Astrocyte of the cerebellum (primary cell): ENCODE measurements at regions not wholly inside any gene's neighbourhood (a gene's known extent, or its start where the extent isn't known, plus 50 kb on each side); places are given as distances from the start of the nearest gene placed in this dataset.

Source experiments
- DNase-seq: peaks from one replicate; pipeline ENCODE4 v3.0.0-alpha.2; 2011; ENCODE audit warnings: low read depth
- H3K4me3 ChIP-seq: 2 replicates; pipeline ENCODE4 v1.5.1; 2011; ENCODE audit warnings: mild to moderate bottlenecking, low read depth, low read length, moderate library complexity
- in situ Hi-C: cut with HindIII; loops from 2 replicates; pipeline ENCODE4 v1.10.0; 2017; ENCODE audit warnings: low sequenced_read_pairs
- TF ChIP-seq, protein P1 (sequence below): IDR thresholded peaks from 2 replicates; pipeline ENCODE4 v1.5.1; 2012; ENCODE audit warnings: low read length, low read depth, moderate library complexity, mild to moderate bottlenecking; ENCODE audit errors: missing control alignments

- TF ChIP-seq, protein P1, sequence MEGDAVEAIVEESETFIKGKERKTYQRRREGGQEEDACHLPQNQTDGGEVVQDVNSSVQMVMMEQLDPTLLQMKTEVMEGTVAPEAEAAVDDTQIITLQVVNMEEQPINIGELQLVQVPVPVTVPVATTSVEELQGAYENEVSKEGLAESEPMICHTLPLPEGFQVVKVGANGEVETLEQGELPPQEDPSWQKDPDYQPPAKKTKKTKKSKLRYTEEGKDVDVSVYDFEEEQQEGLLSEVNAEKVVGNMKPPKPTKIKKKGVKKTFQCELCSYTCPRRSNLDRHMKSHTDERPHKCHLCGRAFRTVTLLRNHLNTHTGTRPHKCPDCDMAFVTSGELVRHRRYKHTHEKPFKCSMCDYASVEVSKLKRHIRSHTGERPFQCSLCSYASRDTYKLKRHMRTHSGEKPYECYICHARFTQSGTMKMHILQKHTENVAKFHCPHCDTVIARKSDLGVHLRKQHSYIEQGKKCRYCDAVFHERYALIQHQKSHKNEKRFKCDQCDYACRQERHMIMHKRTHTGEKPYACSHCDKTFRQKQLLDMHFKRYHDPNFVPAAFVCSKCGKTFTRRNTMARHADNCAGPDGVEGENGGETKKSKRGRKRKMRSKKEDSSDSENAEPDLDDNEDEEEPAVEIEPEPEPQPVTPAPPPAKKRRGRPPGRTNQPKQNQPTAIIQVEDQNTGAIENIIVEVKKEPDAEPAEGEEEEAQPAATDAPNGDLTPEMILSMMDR, result no peak
- in situ Hi-C loops, result no loop called here
- no peak for DNase-seq
- no peak overlapping the region for H3K4me3 ChIP-seq
Observed at GRCh38 chr7:19415123-19415522, 269.9 kb upstream of the FERD3L start.

DNA sequence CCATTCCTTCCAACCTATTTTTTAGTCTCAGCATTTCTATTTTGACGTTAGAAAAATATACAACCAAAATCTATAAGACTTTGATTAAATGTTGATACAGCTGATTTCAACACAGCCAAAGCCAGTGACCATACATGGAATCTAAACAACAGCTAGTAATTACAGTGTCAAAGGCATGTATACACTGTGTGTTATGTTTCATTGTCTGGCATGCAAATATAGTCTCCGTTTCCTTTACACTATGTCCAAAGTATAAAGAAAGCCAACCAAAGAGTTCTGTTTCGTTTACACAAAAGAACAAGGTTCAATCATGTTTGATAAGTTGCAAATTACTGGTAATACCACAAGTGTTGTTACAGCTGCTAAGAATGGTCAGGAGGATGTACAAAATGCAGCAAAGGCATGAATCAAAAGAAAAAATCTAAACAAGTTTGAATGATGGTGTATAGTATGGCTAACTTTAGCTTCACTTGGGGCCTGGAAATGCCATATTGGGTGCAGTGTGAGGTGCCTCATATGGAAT, 268.3 kb upstream of the FERD3L start:
- in situ Hi-C loops, result no loop called here
- TF ChIP-seq, protein P1, result no peak
- H3K4me3 ChIP-seq, result no peak overlapping the region
- no peak for DNase-seq

- TF ChIP-seq, protein P1, result no peak
- in situ Hi-C loops, result no loop called here
- no peak overlapping the region for H3K4me3 ChIP-seq
- DNase-seq, result no peak
Observed at GRCh38 chr7:19410691-19411090, 265.5 kb upstream of the FERD3L start.

- DNase-seq, result no peak
- in situ Hi-C loops, result no loop called here
- TF ChIP-seq, protein P1, result no peak
- H3K4me3 ChIP-seq, result no peak overlapping the region
Observed at GRCh38 chr7:19410106-19410505, 264.9 kb upstream of the FERD3L start.

DNA sequence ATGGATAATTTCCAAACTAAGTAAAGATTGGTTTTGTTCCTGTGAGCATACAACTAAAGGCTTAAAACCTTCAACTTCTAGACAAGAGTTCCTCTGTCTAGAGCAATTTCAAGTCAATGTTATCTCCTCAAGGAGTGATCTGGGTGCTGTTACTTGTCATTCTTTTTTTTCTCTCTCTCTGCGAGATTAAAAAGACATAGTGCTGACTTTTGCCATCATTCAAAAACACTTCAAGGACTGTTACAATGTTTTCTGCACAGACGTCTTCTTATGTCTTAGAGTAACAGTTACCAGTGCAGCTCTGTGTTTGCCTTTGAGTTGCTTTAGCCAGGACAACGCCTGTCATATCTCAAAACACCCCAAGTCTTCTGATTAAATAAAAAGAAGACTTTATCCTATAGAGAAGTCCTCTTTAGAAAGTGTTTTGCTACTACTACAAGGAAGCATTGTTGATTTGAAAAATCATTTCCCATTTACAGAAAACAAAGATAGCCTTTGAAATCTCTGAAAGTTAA, 263.5 kb upstream of the FERD3L start:
- H3K4me3 ChIP-seq, result no peak overlapping the region
- in situ Hi-C loops, result no loop called here
- TF ChIP-seq, protein P1, result no peak
- DNase-seq, result no peak

DNA sequence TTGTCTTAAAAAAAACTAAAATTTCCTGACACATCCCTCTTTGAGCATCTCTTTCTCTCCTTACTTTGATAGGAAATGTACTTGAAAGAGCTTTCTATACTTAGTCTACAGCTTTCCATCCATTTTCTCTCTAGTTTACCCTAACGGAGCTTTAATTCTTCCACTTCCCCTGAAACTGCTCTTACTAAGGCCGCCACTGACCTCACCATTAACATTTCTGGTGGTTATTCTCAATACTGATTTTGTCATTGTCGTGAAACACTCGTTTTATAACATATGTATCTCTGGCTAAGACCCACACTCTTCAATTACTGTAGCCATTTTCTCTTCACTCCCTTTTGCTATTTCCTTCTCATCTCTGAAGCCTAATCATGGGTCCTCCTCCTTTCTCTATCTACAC, 262.0 kb upstream of the FERD3L start:
- in situ Hi-C loops, result no loop called here
- TF ChIP-seq, protein P1, result no peak
- no peak for DNase-seq
- H3K4me3 ChIP-seq, result no peak overlapping the region
